ENCODE measurements at regions not wholly inside any gene's neighbourhood (a gene's known extent, or its start where the extent isn't known, plus 50 kb on each side); places are given as distances from the start of the nearest gene placed in this dataset.

DNA sequence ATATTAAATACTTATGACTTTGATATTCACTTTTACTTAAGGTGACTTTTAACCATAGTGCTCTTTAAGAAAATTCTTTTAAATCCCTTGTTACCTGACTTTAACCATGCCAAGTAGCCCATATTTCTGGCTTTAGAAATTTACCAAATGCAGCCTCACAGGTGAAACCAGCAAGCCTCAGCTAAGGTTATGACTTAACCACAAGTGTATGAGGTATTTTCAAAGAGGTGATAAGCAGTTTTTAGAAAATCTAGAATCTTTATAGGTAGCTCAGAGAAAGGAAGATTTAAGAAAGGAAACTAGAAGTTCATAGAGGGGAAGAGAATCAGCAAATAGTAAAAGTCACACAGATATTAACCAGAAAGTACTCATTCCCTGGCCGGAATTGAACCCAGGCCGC is 661.9 kb upstream of the GJE1 start:
- intact Hi-C loops (cut with DNase I): no loop called here
- no peak for ATAC-seq

DNA sequence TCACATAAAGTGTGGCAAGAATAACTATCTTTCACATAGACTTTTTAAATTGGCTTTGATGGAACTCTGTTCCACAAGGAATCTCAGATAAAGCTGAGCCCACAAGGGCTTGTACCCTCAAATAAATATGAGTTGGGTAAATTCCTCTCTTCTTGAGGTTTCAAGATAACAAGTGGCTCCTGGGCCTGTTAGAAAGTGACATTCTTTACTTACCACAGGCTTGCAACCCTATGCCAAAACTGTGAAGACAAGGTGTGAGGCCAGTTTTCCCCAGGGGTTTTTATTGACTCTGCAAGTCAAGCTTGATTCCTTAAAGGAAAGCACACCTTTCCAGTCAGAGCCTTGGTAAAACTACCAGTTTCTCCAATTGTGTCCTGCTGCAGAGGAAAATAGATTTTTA is 664.8 kb upstream of the GJE1 start:
- intact Hi-C loops (cut with DNase I): no loop called here
- TF ChIP-seq, protein P1, sequence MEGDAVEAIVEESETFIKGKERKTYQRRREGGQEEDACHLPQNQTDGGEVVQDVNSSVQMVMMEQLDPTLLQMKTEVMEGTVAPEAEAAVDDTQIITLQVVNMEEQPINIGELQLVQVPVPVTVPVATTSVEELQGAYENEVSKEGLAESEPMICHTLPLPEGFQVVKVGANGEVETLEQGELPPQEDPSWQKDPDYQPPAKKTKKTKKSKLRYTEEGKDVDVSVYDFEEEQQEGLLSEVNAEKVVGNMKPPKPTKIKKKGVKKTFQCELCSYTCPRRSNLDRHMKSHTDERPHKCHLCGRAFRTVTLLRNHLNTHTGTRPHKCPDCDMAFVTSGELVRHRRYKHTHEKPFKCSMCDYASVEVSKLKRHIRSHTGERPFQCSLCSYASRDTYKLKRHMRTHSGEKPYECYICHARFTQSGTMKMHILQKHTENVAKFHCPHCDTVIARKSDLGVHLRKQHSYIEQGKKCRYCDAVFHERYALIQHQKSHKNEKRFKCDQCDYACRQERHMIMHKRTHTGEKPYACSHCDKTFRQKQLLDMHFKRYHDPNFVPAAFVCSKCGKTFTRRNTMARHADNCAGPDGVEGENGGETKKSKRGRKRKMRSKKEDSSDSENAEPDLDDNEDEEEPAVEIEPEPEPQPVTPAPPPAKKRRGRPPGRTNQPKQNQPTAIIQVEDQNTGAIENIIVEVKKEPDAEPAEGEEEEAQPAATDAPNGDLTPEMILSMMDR (IDR thresholded peaks at IDR 0.05): no peak
- H3K4me3 ChIP-seq: no peak overlapping the region
- H3K27me3 ChIP-seq (ENCODE audit: low read depth): no peaks in the 10 kb centered on the region
- H3K27ac ChIP-seq: no peak overlapping the region
- no peaks in the 10 kb centered on the region for H3K36me3 ChIP-seq
- H3K9me3 ChIP-seq: no peaks in the 10 kb centered on the region
- DNase-seq: no peak
- H3K4me1 ChIP-seq: no peaks in the 10 kb centered on the region
- no peak for ATAC-seq

More for the DNA sequence above, 661.9 kb upstream of the GJE1 start:
- Histone ChIP-seq H3K9me3 (no peaks in the 10 kb centered on the region), H3K27ac (no peak overlapping the region), H3K4me1 (no peaks in the 10 kb centered on the region), H3K36me3 (no peaks in the 10 kb centered on the region), H3K4me3 (no peak overlapping the region), H3K27me3 (ENCODE audit: low read depth) (no peaks in the 10 kb centered on the region)
- TF ChIP-seq, protein P1 (IDR thresholded peaks at IDR 0.05): no peak
- DNase-seq: no peak

DNA sequence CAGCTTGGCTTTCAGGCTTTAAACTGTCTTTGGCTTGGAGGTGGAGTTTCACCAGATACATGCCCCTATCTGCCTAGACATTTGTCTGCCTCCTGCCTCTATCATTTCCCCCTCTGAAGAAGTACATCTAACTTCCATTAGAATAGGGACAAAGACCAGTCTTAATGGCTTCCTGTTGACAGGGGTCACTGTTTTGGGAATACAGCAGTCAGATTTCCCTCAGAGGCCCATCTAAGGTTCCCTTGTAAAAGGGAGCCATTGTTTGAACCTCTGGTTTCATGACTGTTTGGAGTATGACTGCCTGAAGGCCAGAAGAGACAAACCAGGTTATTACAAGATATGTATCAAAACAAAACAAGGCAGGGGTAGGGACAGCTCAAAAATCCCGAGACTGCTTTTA is 665.7 kb upstream of the GJE1 start:
- TF ChIP-seq, protein P1 (IDR thresholded peaks at IDR 0.05): no peak
- ATAC-seq: no peak
- no peaks in the 10 kb centered on the region for H3K9me3 ChIP-seq
- no peaks in the 10 kb centered on the region for H3K27me3 ChIP-seq (ENCODE audit: low read depth)
- intact Hi-C loops (cut with DNase I): no loop called here
- no peaks in the 10 kb centered on the region for H3K36me3 ChIP-seq
- no peaks in the 10 kb centered on the region for H3K4me1 ChIP-seq
- DNase-seq: no peak
- H3K4me3 ChIP-seq: no peak overlapping the region
- H3K27ac ChIP-seq: no peak overlapping the region

DNA sequence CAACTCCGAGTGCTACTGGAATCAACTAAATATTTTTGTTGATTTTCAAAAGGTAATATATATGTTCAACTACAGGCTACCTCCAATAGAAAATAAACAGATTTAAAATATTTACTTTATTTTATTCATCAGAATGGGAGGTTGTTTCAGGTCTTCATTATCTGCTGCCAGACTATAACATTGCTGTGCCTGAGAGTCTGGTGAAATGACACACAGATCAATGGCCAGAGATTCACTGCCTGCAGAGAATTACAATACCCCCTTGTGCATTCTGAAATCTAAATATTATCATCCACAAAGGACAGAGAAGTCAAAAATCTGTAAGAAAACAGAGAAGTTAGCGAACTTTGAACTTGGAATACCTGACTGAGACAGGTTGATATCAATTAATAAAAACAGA is 667.8 kb upstream of the GJE1 start:
- DNase-seq (no peak), ATAC-seq (no peak)
- no peaks in the 10 kb centered on the region for H3K27me3 ChIP-seq (ENCODE audit: low read depth)
- no peak overlapping the region for H3K4me3 ChIP-seq
- no peaks in the 10 kb centered on the region for H3K36me3 ChIP-seq
- no peaks in the 10 kb centered on the region for H3K9me3 ChIP-seq
- intact Hi-C loops (cut with DNase I): no loop called here
- H3K4me1 ChIP-seq: no peaks in the 10 kb centered on the region
- no peak overlapping the region for H3K27ac ChIP-seq
- TF ChIP-seq, protein P1 (IDR thresholded peaks at IDR 0.05): no peak

DNA sequence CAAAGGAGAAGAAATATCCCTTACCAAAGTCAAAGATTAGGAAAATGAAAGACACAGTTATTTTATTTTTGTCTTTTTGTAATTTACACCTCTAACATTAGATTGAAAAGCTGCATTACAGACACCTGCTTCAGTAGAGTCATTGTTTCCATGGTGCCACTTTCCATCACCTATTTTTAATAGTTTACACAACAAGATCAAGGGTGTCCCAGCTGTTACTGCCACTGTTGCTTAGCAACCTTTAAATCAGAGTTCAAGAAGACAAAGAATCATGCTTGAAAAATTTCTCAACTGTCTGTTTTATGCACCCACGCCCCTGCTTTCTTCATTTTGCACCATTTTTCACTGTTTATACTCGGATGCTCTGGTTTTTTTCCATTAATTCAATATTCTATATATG is 668.2 kb upstream of the GJE1 start:
- no peaks in the 10 kb centered on the region for H3K27me3 ChIP-seq (ENCODE audit: low read depth)
- DNase-seq (no peak), ATAC-seq (peak; percentile 25 to 75)
- H3K4me1 ChIP-seq: no peaks in the 10 kb centered on the region
- no peak overlapping the region for H3K4me3 ChIP-seq
- H3K27ac ChIP-seq: no peak overlapping the region
- TF ChIP-seq, protein P1 (IDR thresholded peaks at IDR 0.05): no peak
- intact Hi-C loops (cut with DNase I): no loop called here
- no peaks in the 10 kb centered on the region for H3K36me3 ChIP-seq
- no peaks in the 10 kb centered on the region for H3K9me3 ChIP-seq

Measured in lower lobe of right lung (tissue), 2 donors.